ENCODE measurements at regions not wholly inside any gene's neighbourhood (a gene's known extent, or its start where the extent isn't known, plus 50 kb on each side); places are given as distances from the start of the nearest gene placed in this dataset.

DNA sequence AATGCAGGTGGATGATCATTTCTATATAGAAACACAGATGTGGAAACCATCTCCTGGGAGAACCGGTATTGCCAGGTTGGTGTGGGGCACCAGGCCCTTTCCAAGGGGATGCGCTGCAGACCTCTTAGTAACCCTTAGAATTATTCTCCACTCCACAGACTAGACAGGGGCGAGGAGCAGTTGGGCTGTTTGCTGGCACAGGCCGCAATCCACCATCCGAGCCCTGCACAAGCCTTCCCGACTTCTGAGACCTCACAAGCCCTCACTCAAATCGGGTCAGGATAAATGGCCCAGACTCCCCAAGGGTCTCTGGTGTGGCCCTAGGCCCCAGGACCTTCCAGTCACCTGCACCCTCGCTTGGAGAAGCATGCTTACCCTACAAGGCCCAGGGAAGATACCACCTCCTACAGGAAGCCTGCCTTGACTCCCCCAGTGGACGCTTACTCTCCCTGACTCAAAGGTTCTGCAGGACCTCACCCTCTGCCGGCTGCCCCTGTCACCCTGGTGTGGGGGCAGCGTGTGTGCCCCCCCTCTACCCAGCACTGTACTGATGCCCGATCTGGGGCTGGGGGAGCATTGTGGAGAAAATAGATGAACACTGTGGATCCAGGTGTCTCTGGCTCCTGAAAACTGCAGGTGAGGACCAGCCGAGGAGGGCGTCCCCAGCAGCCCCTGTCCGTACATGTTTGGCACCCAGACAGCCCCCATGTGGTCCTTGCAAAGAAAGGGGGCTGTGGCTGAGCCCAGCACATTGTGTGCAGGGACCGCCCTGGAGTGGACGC, 49.8 kb upstream of the ACSF3 start:
- no peak for DNase-seq (ENCODE audit: extremely low read depth in 1 of 2, low read depth in 1 of 2)
